Stimulated activated naive CD8-positive, alpha-beta T cell treated with anti-CD3 and anti-CD28 coated beads, Interleukin-15, Interleukin-2, amounts not matched to agents 100 U/mL and 50 U/mL, for 24 hours (primary cell): ENCODE measurements at regions not wholly inside any gene's neighbourhood (a gene's known extent, or its start where the extent isn't known, plus 50 kb on each side); places are given as distances from the start of the nearest gene placed in this dataset.
"Not testable (repeated sequence)": the region's sequence is repeated elsewhere in the genome, so short reads cannot be mapped to it uniquely, and the experiment has no call there.

Experiments used
- ATAC-seq: fragments of 150-1000 bp; cut with Tn5 transposase; one replicate; pipeline ENCODE4 v1.10.0; 2021
- DNase-seq: peaks from one replicate; pipeline ENCODE4 v3.0.0; 2021

GRCh38 chr13:97520061-97520460, 86.1 kb downstream of the RAP2A start:
- ATAC-seq (no peak), DNase-seq (no peak)

DNA sequence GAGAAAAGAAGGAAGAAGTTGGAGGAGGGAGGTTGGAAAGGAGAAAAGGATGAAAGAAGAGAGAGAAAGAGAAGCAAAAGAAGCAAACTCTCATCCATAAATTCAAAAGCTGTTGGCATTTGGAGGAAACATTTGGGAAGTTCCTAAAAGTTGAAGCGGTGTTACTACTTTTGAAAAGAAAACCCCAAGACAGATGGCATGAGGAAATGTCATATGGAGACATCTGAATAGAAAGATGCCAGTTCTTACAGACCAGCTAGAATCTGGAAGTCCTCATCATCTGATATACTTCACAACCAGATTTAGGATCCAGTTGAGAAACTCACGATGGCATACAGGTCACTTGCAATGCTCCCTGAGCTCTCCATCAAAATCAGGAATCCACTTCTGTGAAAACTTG, 86.9 kb downstream of the RAP2A start:
- DNase-seq (no peak), ATAC-seq (no peak)

GRCh38 chr13:97521726-97522125, 87.8 kb downstream of the RAP2A start:
- ATAC-seq: no peak
- no peak for DNase-seq

DNA sequence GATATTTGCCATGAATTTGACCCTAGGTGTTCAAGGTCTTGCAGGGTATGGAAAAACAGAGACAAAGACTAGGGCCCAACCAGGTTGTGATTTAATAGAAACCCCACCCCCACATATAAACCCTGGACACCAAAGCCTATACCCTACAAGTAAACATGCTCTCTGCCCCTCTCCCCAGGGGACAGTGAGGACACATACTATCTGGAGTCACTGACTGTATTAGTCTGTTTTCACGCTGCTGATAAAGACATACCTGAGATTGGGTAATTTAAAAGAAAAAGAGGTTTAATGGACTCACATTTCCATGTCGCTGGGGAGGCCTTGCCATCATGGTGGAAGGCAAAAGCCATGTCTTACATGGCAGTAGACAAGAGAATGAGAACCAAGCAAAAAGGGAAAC, 88.3 kb downstream of the RAP2A start:
- no peak for ATAC-seq
- no peak for DNase-seq

- no peak for ATAC-seq
- no peak for DNase-seq
Observed at GRCh38 chr13:97526556-97526955, 92.6 kb downstream of the RAP2A start.

- ATAC-seq (no peak), DNase-seq (no peak)
Observed at GRCh38 chr13:97528518-97528917, 94.5 kb downstream of the RAP2A start.

DNA sequence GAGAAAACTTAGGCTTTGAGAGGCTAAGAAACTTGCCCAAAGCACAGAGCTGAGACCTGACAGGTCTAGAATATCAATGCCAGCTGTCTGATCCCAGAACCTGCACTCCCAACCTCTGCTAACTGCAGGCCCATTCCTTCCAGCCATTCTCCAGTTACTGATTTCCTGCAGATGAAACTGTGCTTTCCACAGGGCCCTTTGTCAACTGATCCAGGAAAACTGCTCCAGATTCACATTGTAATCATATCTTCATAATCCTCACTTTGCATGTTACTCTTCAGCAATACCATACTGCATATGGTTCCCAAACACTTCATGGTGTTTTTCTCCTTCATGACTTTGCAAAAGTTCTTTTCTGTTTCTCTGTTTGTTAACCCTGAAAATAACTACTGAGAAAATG, 100.6 kb downstream of the RAP2A start:
- no peak for ATAC-seq
- no peak for DNase-seq

DNA sequence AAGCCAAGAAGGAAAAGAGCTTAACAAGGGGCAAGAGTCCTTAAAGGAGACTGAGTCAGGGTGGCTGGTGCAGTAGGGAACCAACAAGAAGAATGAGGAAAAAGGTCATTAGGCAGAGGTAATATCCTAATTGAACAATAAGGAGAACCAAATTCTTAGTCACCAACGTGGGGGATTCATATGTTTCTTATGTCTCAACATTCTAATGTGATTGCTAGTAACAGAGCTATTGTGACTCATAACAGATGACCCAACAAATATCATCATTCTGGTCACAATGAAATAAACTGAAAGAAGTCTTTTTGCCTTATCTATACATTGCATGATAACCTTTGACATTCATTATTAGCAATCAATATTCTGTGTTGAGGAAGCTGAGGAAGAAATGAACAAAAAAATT, 101.6 kb downstream of the RAP2A start:
- no peak for DNase-seq
- no peak for ATAC-seq

- DNase-seq (no peak), ATAC-seq (no peak)
Observed at GRCh38 chr13:97537110-97537509, 103.1 kb downstream of the RAP2A start.

- no peak for ATAC-seq
Observed at GRCh38 chr13:97538203-97538602, 104.2 kb downstream of the RAP2A start.

GRCh38 chr13:97539651-97540610, 106.0 kb downstream of the RAP2A start:
- DNase-seq (no peak), ATAC-seq (peak; percentile 43)

More at GRCh38 chr13:97538203-97538602, 104.2 kb downstream of the RAP2A start:
- no peak for DNase-seq

DNA sequence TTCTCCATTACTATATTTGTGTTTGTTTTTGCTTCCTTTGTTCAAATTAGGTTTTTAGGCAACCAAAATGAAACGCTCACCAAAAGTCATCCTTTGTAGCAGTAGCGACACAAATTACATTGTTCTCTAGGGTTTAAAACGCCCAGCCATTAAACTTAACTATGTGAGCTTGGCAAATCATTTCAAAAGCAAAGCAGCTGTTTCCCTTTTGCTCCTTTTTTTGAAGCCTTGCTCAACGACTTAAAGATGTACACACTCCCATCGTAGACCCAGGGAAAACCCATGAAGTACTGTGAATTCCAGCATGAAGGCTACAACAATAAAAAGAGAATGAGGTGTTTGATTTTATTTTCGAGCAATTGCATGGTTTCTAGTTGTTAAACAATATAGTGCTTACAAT, 106.7 kb downstream of the RAP2A start:
- no peak for ATAC-seq
- DNase-seq: no peak

DNA sequence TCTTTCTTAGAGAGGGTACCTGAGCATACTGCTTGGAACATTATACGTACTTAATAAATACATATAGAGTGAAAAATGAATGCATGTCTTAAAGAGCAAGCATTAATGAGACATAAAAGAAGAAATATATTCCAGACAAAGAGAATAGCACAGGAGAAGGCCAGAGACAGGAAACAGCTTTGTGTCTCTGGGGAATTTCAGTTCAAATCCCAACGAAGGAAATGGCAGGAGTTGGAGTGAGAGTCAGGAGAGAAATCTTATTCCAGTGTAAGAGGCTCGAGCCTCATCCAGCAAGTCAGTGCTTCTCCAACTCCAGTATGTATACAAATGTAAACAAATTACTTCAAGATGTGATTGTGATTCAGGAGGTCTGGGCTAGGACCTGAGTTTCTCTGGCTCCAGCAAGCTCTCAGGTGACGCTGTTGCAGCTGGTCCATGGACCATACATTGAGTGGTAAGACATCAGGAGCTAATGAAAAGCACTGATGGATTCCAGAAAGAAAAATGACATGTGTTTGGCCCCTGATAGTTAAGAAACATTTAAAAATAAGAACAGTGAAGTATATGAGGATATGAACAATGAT, 108.2 kb downstream of the RAP2A start:
- no peak for ATAC-seq
- DNase-seq: no peak

- ATAC-seq (no peak), DNase-seq (no peak)
Observed at GRCh38 chr13:97544031-97544765, 110.2 kb downstream of the RAP2A start.

DNA sequence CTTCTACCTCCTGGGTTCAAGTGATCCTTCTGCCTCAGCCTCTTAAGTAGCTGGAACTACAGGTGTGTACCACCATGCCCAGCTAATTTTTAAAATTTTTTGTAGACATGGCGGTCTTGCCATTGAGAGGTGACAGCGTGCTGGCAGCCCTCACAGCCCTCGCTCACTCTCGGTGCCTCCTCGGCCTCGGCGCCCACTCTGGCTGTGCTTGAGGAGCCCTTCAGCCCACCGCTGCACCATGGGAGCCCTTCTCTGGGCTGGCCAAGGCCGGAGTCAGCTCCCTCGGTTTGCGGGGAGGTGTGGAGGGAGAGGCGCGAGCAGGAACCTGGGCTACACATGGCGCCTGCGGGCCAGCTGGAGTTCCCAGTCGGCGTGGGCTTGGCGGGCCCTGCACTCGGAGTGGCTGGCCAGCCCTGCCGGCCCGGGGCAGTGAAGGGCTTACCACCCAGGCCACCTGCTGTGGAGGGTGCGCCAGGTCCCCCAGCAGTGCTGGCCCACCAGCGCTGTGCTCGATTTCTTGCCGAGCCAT, 111.1 kb downstream of the RAP2A start:
- ATAC-seq, DNase-seq: not testable (repeated sequence)

- no peak for ATAC-seq
- DNase-seq: no peak
Observed at GRCh38 chr13:97548138-97548537, 114.2 kb downstream of the RAP2A start.

GRCh38 chr13:97548711-97549110, 114.7 kb downstream of the RAP2A start:
- ATAC-seq (no peak), DNase-seq (no peak)

GRCh38 chr13:97549201-97549600, 115.2 kb downstream of the RAP2A start:
- DNase-seq: no peak
- ATAC-seq: no peak

GRCh38 chr13:97554496-97554895, 120.5 kb downstream of the RAP2A start:
- no peak for DNase-seq
- no peak for ATAC-seq

- ATAC-seq (no peak), DNase-seq (no peak)
Observed at GRCh38 chr13:97555034-97555433, 121.1 kb downstream of the RAP2A start.

DNA sequence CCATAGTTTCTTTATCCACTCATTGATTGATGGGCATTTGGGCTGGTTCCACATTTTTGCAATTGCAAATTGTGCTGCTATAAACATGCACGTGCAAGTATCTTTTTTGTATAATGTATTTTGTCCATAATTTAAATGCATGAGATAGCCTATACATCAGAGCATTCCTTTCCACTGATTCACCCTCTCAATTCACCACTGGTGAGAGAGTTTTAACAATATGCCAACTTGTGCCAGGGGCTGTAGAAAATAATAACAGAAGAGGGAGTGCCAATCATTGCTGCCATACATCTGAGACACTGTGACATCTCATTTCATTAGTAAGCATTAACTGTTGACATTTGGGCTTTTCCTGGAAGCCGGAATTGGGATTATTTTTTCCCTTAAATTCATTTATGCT, 125.1 kb downstream of the RAP2A start:
- DNase-seq (no peak), ATAC-seq (no peak)

DNA sequence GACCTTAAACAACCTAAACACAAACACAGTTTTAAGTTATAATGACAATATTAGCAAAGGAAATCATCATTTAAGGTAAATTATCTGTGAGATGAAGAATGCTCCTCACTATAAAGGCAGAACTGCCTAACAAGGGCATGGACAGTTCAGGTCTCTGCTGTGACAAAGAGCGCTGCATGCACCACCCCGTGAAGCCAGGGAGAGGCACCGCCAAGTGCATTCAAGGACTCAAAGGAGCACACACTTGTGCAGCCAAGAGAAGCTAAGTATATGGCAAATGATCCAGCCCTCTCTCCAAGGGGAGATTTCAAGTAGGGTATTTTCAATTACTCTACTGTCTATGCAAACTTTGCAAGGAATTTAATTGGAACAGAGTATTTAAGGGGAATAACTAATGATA, 126.0 kb downstream of the RAP2A start:
- ATAC-seq (no peak), DNase-seq (no peak)

- ATAC-seq: no peak
- no peak for DNase-seq
Observed at GRCh38 chr13:97561182-97561581, 127.2 kb downstream of the RAP2A start.
